Testis (tissue), 2 donors: ENCODE measurements at regions not wholly inside any gene's neighbourhood (a gene's known extent, or its start where the extent isn't known, plus 50 kb on each side); places are given as distances from the start of the nearest gene placed in this dataset.
"Not testable (repeated sequence)": the region's sequence is repeated elsewhere in the genome, so short reads cannot be mapped to it uniquely, and the experiment has no call there.

ENCODE experiments used
- POLR2A ChIP-seq: fragments of 450-650 bp; IDR thresholded peaks from one replicate; pipeline ENCODE4 v1.6.1; 2017; ENCODE audit warnings: antibody characterized with exemption, mild to moderate bottlenecking, moderate library complexity
- TF ChIP-seq, protein P1 (sequence below), 3 experiments: fragments of 450-650 bp in 2 of 3; fragments of 200-600 bp in 1 of 3; sonication (generic) in 1 of 3; IDR thresholded peaks; one replicate each; pipeline ENCODE4 v1.5.1; 2016 to 2019; ENCODE audit warnings: antibody characterized with exemption in 3 of 3, mild to moderate bottlenecking in 2 of 3, moderate library complexity in 1 of 3

- TF ChIP-seq POLR2A = not testable (repeated sequence)
- TF ChIP-seq, protein P1, sequence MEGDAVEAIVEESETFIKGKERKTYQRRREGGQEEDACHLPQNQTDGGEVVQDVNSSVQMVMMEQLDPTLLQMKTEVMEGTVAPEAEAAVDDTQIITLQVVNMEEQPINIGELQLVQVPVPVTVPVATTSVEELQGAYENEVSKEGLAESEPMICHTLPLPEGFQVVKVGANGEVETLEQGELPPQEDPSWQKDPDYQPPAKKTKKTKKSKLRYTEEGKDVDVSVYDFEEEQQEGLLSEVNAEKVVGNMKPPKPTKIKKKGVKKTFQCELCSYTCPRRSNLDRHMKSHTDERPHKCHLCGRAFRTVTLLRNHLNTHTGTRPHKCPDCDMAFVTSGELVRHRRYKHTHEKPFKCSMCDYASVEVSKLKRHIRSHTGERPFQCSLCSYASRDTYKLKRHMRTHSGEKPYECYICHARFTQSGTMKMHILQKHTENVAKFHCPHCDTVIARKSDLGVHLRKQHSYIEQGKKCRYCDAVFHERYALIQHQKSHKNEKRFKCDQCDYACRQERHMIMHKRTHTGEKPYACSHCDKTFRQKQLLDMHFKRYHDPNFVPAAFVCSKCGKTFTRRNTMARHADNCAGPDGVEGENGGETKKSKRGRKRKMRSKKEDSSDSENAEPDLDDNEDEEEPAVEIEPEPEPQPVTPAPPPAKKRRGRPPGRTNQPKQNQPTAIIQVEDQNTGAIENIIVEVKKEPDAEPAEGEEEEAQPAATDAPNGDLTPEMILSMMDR (IDR thresholded peaks at IDR 0.05) = not testable (repeated sequence)
Observed at GRCh38 chr4:132351606-132352005, 797.5 kb upstream of the PCDH10 start.
